Right lobe of liver (tissue), 4 donors: ENCODE measurements at regions not wholly inside any gene's neighbourhood (a gene's known extent, or its start where the extent isn't known, plus 50 kb on each side); places are given as distances from the start of the nearest gene placed in this dataset.

Source experiments
- CTCF ChIP-seq, 4 donors: fragments of 200-600 bp in 3 of 4; fragments of 450-650 bp in 1 of 4; IDR thresholded peaks; one replicate each; pipeline versions ENCODE4 v1.5.1 to v1.8.0; 2016 to 2022; ENCODE audit warnings: antibody characterized with exemption in 4 of 4, mild to moderate bottlenecking in 2 of 4
- POLR2A ChIP-seq: fragments of 450-650 bp; IDR thresholded peaks from one replicate; pipeline ENCODE4 v1.6.1; 2017; ENCODE audit warnings: antibody characterized with exemption, mild to moderate bottlenecking
- donor health status: DM: no; HTN: no; CAD: no.
- donor health status: DM: no; HTN: no; CAD: no.
- donor health status: DM: no; HTN: yes; CAD: no.

GRCh38 chr10:110442746-110443145, 55.0 kb upstream of the DUSP5 start:
- TF ChIP-seq POLR2A (no peak), CTCF (IDR thresholded peaks at IDR 0.05) (no peak)
